Heart left ventricle (tissue), 16 donors: ENCODE measurements at regions not wholly inside any gene's neighbourhood (a gene's known extent, or its start where the extent isn't known, plus 50 kb on each side); places are given as distances from the start of the nearest gene placed in this dataset.

Experiments used
- ATAC-seq, 4 donors: fragments of 200-7000 bp; cut with Tn5 transposase; one replicate each; pipeline ENCODE4 v1.9.1; 2020 to 2022; ENCODE audit warnings: moderate library complexity in 4 of 4, mild to moderate bottlenecking in 3 of 4, moderate number of reproducible peaks in 1 of 4
- DNase-seq, 5 donors: peaks; one replicate each; pipeline ENCODE4 v3.0.0-alpha.2; 2020
- H3K27ac ChIP-seq, 12 donors: fragments of 200-600 bp; sonication (generic) in 4 of 12; one replicate each; pipeline versions ENCODE4 v1.5.0 to v1.8.0; 2016 to 2022; ENCODE audit warnings: mild to moderate bottlenecking in 2 of 12
- H3K27me3 ChIP-seq, 9 donors: fragments of 200-600 bp; sonication (generic) in 2 of 9; one replicate each; pipeline versions ENCODE4 v1.5.1 to v1.8.0; 2016 to 2022; ENCODE audit warnings: mild to moderate bottlenecking in 3 of 9
- H3K36me3 ChIP-seq, 9 donors: fragments of 200-600 bp; sonication (generic) in 2 of 9; one replicate each; pipeline versions ENCODE4 v1.5.0 to v1.8.0; 2018 to 2022; ENCODE audit warnings: mild to moderate bottlenecking in 2 of 9
- H3K4me1 ChIP-seq, 12 donors: fragments of 200-600 bp; sonication (generic) in 4 of 12; one replicate each; pipeline versions ENCODE4 v1.5.0 to v1.8.0; 2016 to 2022; ENCODE audit warnings: mild to moderate bottlenecking in 3 of 12
- H3K4me3 ChIP-seq, 12 donors: fragments of 200-600 bp; sonication (generic) in 4 of 12; one replicate each; pipeline versions ENCODE4 v1.5.0 to v1.8.0; 2017 to 2022; ENCODE audit warnings: mild to moderate bottlenecking in 9 of 12, moderate library complexity in 4 of 12
- H3K9me3 ChIP-seq, 12 donors: fragments of 200-600 bp; sonication (generic) in 4 of 12; one replicate each; pipeline versions ENCODE4 v1.5.0 to v1.8.0; 2016 to 2022; ENCODE audit warnings: mild to moderate bottlenecking in 1 of 12
- POLR2A ChIP-seq, 2 donors: fragments of 450-650 bp; IDR thresholded peaks; one replicate each; pipeline ENCODE4 v1.6.1; 2017; ENCODE audit warnings: antibody characterized with exemption in 2 of 2, mild to moderate bottlenecking in 2 of 2, moderate library complexity in 2 of 2
- WGBS, 4 donors: extraction: QIAGEN DNeasy Blood & Tissue Kit in 2 of 4; methylation state at CpG; one replicate each; pipeline versions ENCODE4 v1.1.5 to v1.1.7; 2013 to 2018; 5-methylcytosine and 5-hydroxymethylcytosine counted together
- intact Hi-C, 10 donors: fragments of 100-400 bp; cut with DNase I; formaldehyde crosslinking; loops; one replicate each; pipeline versions ENCODE4 v1.11.1 to v1.14.2; 2022
- TF ChIP-seq, protein P1 (sequence below), 12 donors: fragments of 200-600 bp; sonication (generic) in 4 of 12; IDR thresholded peaks; one replicate each; pipeline versions ENCODE4 v1.5.0 to v1.8.0; 2018 to 2022; ENCODE audit warnings: antibody characterized with exemption in 12 of 12, mild to moderate bottlenecking in 5 of 12
- donor health status: ischemic (EF 13 %, LVEDD 7.1; RV severe dilation, severe dysfunction).
- donor health status: healthy with polysubstance abuse.
- donor health status: DM: no; HTN: yes; CAD: no.
- donor health status: DM: no; HTN: no; CAD: no.
- donor health status: ischemic (EF 25% LVEDD 6.9; RV normal size, moderate dysfunction).
- donor health status: ischemic (EF 25% LVEDD 5.7; RV mildly dilated, moderate dysfunction).
- donor health status: healthy.
- donor health status: DM: yes; HTN: yes; CAD: no.
- donor health status: ischemic (EF 35%, LVEDD 5.7; RV mildly dilated, moderate dysfunction).
- donor health status: nonischemic (EF 11% LVEDD 7.7; RV severe dilation, severe dysfunction).
- donor health status: DM: yes; HTN: yes; CAD: no.
- donor health status: PGD.
- donor health status: ischemic (EF 29% LVEDD 5.4; RV normal size, mild dysfunction).
- donor health status: nonischemic (EF 23%, LVEDD 6.1; RV moderate dilation, normal function).

DNA sequence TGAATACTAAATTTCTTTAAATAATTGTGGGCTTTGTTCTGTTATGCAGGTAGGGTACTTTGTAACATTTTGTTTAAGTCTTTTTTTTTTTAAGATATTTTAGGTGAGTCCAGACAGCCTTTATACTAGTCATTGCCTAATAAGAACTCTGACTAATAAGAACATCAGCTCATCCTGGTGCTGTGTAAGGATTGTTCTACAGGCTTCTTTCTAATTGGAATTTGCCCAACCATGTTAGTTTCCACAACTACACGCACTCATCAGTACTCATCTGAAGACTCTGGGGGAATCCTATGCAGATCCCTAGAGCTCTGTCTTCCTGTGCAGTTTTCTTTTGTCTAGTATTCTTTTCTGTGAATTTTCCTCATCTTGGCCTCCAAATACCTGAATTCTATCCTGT, 741.8 kb downstream of the IGSF11 start:
- Histone ChIP-seq H3K4me3 (no peak overlapping the region), H3K27ac (no peak overlapping the region), H3K4me1 (no peaks in the 10 kb centered on the region), H3K9me3 (no peaks in the 10 kb centered on the region), H3K27me3 (no peaks in the 10 kb centered on the region), H3K36me3 (no peaks in the 10 kb centered on the region)
- TF ChIP-seq, protein P1, sequence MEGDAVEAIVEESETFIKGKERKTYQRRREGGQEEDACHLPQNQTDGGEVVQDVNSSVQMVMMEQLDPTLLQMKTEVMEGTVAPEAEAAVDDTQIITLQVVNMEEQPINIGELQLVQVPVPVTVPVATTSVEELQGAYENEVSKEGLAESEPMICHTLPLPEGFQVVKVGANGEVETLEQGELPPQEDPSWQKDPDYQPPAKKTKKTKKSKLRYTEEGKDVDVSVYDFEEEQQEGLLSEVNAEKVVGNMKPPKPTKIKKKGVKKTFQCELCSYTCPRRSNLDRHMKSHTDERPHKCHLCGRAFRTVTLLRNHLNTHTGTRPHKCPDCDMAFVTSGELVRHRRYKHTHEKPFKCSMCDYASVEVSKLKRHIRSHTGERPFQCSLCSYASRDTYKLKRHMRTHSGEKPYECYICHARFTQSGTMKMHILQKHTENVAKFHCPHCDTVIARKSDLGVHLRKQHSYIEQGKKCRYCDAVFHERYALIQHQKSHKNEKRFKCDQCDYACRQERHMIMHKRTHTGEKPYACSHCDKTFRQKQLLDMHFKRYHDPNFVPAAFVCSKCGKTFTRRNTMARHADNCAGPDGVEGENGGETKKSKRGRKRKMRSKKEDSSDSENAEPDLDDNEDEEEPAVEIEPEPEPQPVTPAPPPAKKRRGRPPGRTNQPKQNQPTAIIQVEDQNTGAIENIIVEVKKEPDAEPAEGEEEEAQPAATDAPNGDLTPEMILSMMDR (IDR thresholded peaks at IDR 0.05) = no peak
- no peak for TF ChIP-seq POLR2A (IDR thresholded peaks at IDR 0.05)
- intact Hi-C loops = no loop called here
- WGBS, 4 donors = 78 to 88% (median 85%) methylated on average over 1 of the region's 1 CpG
- no peak for DNase-seq
- ATAC-seq = no peak

DNA sequence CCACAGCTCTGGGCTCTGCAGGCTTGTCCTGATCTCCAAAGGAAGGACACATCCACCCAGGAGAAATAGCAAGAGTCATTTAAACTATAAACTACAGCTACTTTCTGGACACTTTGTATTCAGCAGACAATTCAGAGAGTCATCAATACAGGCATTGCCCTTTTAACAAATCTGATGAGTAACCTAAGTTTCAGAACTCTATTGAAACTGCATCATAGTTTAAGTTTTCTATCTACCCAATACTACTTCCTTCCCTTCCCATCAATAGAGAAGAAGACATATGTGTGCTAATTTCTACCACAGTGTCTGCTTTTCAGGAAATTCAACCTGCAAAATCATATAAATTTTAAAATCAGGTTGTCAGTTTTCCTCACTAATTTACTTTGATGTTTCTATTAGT, 736.5 kb downstream of the IGSF11 start:
- H3K4me3 ChIP-seq = no peak overlapping the region
- H3K4me1 ChIP-seq = no peaks in the 10 kb centered on the region
- H3K27me3 ChIP-seq = no peaks in the 10 kb centered on the region
- ATAC-seq (no peak), DNase-seq (no peak)
- no peak overlapping the region for H3K27ac ChIP-seq
- H3K36me3 ChIP-seq = no peaks in the 10 kb centered on the region
- no peak for TF ChIP-seq POLR2A (IDR thresholded peaks at IDR 0.05)
- TF ChIP-seq, protein P1 (IDR thresholded peaks at IDR 0.05) = no peak
- intact Hi-C loops = no loop called here
- H3K9me3 ChIP-seq = no peaks in the 10 kb centered on the region

DNA sequence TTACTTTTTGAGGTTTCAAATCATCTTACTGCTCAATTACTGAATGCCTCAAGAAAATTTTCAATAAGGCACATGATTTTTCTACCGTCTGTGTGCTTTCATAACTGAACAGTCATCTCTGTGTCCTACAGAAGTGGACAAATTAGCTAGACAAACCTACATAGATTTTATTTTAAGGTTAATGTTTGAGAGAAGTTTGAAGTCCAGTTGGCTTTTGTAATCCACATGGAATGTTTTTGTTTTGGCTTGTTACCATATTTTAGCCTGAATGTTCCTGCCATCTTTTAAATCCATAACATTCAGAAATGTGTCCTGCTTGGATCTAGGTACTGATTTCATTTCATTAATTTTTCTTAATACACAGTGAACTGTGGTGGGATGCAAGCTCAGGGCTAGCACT, 730.1 kb downstream of the IGSF11 start:
- no peaks in the 10 kb centered on the region for H3K36me3 ChIP-seq
- TF ChIP-seq, protein P1 (IDR thresholded peaks at IDR 0.05) = no peak
- no peak for TF ChIP-seq POLR2A (IDR thresholded peaks at IDR 0.05)
- no peak for DNase-seq
- WGBS, 4 donors = 30 to 91% (median 89%) methylated on average over 1 of the region's 1 CpG
- no peak for ATAC-seq
- H3K4me1 ChIP-seq = no peaks in the 10 kb centered on the region
- no peak overlapping the region for H3K27ac ChIP-seq
- no peak overlapping the region for H3K4me3 ChIP-seq
- no peaks in the 10 kb centered on the region for H3K9me3 ChIP-seq
- intact Hi-C loops = no loop called here
- H3K27me3 ChIP-seq = no peaks in the 10 kb centered on the region

DNA sequence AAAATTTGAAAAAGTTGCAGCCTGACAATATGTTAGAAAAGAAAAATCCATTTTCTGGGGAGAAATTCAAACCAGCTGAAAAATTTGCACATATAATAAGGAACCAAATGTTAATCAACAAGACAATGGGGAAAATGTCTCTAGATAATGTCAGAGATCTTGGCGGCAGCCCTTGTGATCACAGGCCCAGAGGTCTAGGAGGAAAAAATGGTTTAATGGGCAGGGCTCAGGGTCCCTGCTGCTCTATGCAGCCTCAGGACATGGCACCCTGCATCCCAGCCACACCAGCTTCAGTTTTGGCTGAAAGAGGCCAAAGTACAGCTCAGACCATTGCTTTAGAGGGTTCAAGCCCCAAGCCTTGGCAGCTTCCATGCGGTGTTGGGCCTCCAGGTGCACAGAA, 701.9 kb downstream of the IGSF11 start:
- intact Hi-C loops = no loop called here
- Histone ChIP-seq H3K9me3 (peaks cover 0 to 24% (median 3%) of the 10 kb centered on the region in 12 donors), H3K4me1 (no peaks in the 10 kb centered on the region), H3K36me3 (no peaks in the 10 kb centered on the region), H3K27ac (no peak overlapping the region), H3K4me3 (no peak overlapping the region), H3K27me3 (no peaks in the 10 kb centered on the region)
- WGBS, 4 donors = 93 to 98% (median 96%) methylated on average over 2 of the region's 2 CpGs
- no peak for TF ChIP-seq POLR2A (IDR thresholded peaks at IDR 0.05)
- TF ChIP-seq, protein P1 (IDR thresholded peaks at IDR 0.05) = no peak
- no peak for ATAC-seq
- no peak for DNase-seq
